ENCODE measurements at regions not wholly inside any gene's neighbourhood (a gene's known extent, or its start where the extent isn't known, plus 50 kb on each side); places are given as distances from the start of the nearest gene placed in this dataset.

DNA sequence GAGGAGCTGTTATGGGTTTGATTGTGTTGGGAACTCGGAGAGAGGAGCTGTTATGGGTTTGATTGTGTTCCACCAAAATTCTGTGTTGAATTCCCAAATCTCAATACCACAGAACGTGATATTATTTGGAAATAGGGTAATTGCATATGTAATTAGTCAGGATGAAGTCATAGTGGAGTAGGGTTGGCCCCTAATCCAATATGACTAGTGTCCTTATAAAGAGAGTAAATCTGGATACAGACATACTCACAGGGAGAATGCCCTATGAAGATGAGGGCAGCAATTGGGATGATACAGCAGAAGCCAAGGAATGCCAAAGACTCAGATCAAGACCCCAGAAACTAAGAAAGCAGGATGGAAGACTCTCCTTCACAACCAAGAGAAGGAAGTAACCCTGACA is 1023.2 kb upstream of the ZEB2 start:
- no peak overlapping the region for H3K27ac Mint-ChIP-seq
- POLR2A ChIA-PET: no interaction called here

DNA sequence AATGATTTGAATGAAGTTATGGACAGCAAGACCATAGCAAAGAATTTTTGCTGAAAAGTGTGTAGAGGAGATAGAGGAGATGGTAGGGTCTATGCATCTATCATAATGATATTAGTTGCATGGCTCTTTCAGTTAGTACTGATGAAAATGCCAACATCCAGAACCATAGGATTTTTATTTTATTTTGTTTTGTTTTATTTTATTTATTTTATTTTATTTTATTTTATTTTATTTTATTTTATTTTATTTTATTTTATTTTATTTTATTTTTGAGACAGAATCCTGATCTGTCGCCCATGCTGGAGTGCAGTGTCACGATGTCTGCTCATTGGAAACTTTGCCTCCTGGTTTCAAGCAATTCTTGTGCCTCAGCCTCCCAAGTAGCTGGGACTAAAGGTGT is 1021.1 kb upstream of the ZEB2 start:
- Histone ChIP-seq H3K4me3 (ENCODE audit: low read length) (no peak overlapping the region), H3K9me3 (ENCODE audit: control insufficient read depth in 1 of 2, insufficient read depth in 1 of 2, low read length in 2 of 2) (no peaks in the 10 kb centered on the region), H3K4me1 (ENCODE audit: insufficient read depth, low read length) (no peaks in the 10 kb centered on the region), H3K27me3 (ENCODE audit: control insufficient read depth in 1 of 2, insufficient read depth in 2 of 2, low read length in 2 of 2) (no peaks in the 10 kb centered on the region), H3K36me3 (ENCODE audit: insufficient read depth, low read length) (no peaks in the 10 kb centered on the region), H3K27ac (ENCODE audit: low read depth in 1 of 2, low read length in 2 of 2) (no peak overlapping the region)
- ChIA-PET CTCF (no interaction called here), POLR2A (no interaction called here)
- no peaks in the 10 kb centered on the region for H3K4me1 Mint-ChIP-seq (ENCODE audit: low read depth)
- H3K4me3 Mint-ChIP-seq: no peak overlapping the region
- no peaks in the 10 kb centered on the region for H3K27me3 Mint-ChIP-seq
- no peak overlapping the region for H3K27ac Mint-ChIP-seq
- intact Hi-C loops (cut with DNase I, micrococcal nuclease): no loop called here
- DNase-seq: no peak
- peaks cover 1% of the 10 kb centered on the region for H3K9me3 Mint-ChIP-seq
- H3K36me3 Mint-ChIP-seq (ENCODE audit: low read depth): no peaks in the 10 kb centered on the region
- no peak for ATAC-seq (ENCODE audit: poor library complexity)
- TF ChIP-seq, protein P1, sequence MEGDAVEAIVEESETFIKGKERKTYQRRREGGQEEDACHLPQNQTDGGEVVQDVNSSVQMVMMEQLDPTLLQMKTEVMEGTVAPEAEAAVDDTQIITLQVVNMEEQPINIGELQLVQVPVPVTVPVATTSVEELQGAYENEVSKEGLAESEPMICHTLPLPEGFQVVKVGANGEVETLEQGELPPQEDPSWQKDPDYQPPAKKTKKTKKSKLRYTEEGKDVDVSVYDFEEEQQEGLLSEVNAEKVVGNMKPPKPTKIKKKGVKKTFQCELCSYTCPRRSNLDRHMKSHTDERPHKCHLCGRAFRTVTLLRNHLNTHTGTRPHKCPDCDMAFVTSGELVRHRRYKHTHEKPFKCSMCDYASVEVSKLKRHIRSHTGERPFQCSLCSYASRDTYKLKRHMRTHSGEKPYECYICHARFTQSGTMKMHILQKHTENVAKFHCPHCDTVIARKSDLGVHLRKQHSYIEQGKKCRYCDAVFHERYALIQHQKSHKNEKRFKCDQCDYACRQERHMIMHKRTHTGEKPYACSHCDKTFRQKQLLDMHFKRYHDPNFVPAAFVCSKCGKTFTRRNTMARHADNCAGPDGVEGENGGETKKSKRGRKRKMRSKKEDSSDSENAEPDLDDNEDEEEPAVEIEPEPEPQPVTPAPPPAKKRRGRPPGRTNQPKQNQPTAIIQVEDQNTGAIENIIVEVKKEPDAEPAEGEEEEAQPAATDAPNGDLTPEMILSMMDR (IDR thresholded peaks at IDR 0.05): no peak

More for the DNA sequence above, 1023.2 kb upstream of the ZEB2 start:
- no peak overlapping the region for H3K4me3 Mint-ChIP-seq
- no peaks in the 10 kb centered on the region for H3K27me3 ChIP-seq (ENCODE audit: control insufficient read depth in 1 of 2, insufficient read depth in 2 of 2, low read length in 2 of 2)
- intact Hi-C loops (cut with DNase I, micrococcal nuclease): no loop called here
- ATAC-seq (ENCODE audit: poor library complexity): no peak
- no peak for DNase-seq
- H3K36me3 ChIP-seq (ENCODE audit: insufficient read depth, low read length): no peaks in the 10 kb centered on the region
- no peaks in the 10 kb centered on the region for H3K9me3 ChIP-seq (ENCODE audit: control insufficient read depth in 1 of 2, insufficient read depth in 1 of 2, low read length in 2 of 2)
- H3K36me3 Mint-ChIP-seq (ENCODE audit: low read depth): no peaks in the 10 kb centered on the region
- H3K9me3 Mint-ChIP-seq: no peaks in the 10 kb centered on the region
- CTCF ChIA-PET: no interaction called here
- H3K4me3 ChIP-seq (ENCODE audit: low read length): no peak overlapping the region
- TF ChIP-seq, protein P1 (IDR thresholded peaks at IDR 0.05): no peak
- H3K27ac ChIP-seq (ENCODE audit: low read depth in 1 of 2, low read length in 2 of 2): no peak overlapping the region
- H3K27me3 Mint-ChIP-seq: no peaks in the 10 kb centered on the region
- H3K4me1 Mint-ChIP-seq (ENCODE audit: low read depth): no peaks in the 10 kb centered on the region
- H3K4me1 ChIP-seq (ENCODE audit: insufficient read depth, low read length): no peaks in the 10 kb centered on the region

DNA sequence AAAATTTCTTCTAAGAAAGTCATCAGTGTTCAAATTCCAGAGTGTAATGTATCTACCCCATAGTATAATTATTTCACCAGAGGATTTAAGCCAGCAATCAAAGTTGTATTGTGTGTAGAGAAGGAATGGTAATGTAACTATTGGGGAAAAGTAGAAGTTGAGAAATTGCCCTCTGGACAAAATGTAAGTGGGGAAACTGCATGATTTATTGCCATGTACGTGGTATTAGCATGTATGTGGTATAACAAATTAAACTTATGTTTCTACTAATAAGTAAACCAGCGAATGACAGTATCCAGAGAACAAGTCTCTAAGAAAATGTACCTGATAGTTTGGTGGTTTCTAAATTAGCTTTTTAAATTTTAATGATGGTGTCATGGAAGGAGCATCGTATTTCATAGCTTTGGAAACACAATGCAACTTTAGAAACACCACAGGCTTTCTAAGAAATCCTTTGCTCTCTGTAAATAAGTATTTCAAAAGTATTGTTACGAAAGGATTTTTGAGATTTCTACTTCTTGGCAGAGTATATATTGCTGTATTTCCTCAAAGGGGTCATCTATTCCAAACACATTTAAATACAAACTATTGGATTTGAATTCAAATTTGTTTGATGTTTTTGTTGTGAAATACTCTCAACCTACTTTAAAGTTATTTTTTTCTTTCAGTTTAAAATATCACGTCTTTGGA is 1018.9 kb upstream of the ZEB2 start:
- DNase-seq (no peak), ATAC-seq (ENCODE audit: poor library complexity) (no peak)
- intact Hi-C loops (cut with DNase I, micrococcal nuclease): no loop called here
- Mint-ChIP-seq H3K4me1 (ENCODE audit: low read depth) (no peaks in the 10 kb centered on the region), H3K9me3 (peaks cover 1% of the 10 kb centered on the region), H3K4me3 (no peak overlapping the region), H3K36me3 (ENCODE audit: low read depth) (no peaks in the 10 kb centered on the region), H3K27me3 (no peaks in the 10 kb centered on the region), H3K27ac (no peak overlapping the region)
- Histone ChIP-seq H3K36me3 (ENCODE audit: insufficient read depth, low read length) (no peaks in the 10 kb centered on the region), H3K27me3 (ENCODE audit: control insufficient read depth in 1 of 2, insufficient read depth in 2 of 2, low read length in 2 of 2) (no peaks in the 10 kb centered on the region), H3K4me3 (ENCODE audit: low read length) (no peak overlapping the region), H3K9me3 (ENCODE audit: control insufficient read depth in 1 of 2, insufficient read depth in 1 of 2, low read length in 2 of 2) (no peaks in the 10 kb centered on the region), H3K4me1 (ENCODE audit: insufficient read depth, low read length) (no peaks in the 10 kb centered on the region), H3K27ac (ENCODE audit: low read depth in 1 of 2, low read length in 2 of 2) (no peak overlapping the region)
- TF ChIP-seq, protein P1 (IDR thresholded peaks at IDR 0.05): no peak
- ChIA-PET CTCF (no interaction called here), POLR2A (no interaction called here)
